SK-N-SH (cell line): ENCODE measurements at regions not wholly inside any gene's neighbourhood (a gene's known extent, or its start where the extent isn't known, plus 50 kb on each side); places are given as distances from the start of the nearest gene placed in this dataset.

Experiments
- EZH2phosphoT487 ChIP-seq: fragments of 200-600 bp; sonication (generic); IDR thresholded peaks from 2 replicates; pipeline ENCODE4 v1.6.1; 2017; ENCODE audit warnings: low read depth, mixed run types, mild to moderate bottlenecking, antibody characterized with exemption, moderate library complexity, borderline replicate concordance
- POLR2AphosphoS5 ChIP-seq: IDR thresholded peaks from 2 replicates; pipeline ENCODE4 v1.6.1; 2012; ENCODE audit warnings: low read depth, low read length
- RAD21 ChIP-seq: IDR thresholded peaks from 2 replicates; pipeline ENCODE4 v1.6.1; 2012; ENCODE audit warnings: mild to moderate bottlenecking, low read length
- RFX5 ChIP-seq: IDR thresholded peaks from 2 replicates; pipeline ENCODE4 v1.6.1; 2012; ENCODE audit warnings: mild to moderate bottlenecking, improper control_type of control experiment, low read length
- SIN3A ChIP-seq: IDR thresholded peaks from 2 replicates; pipeline ENCODE4 v1.6.1; 2012; ENCODE audit warnings: low read depth, mild to moderate bottlenecking, low read length, moderate library complexity, borderline replicate concordance
- SMC3 ChIP-seq: IDR thresholded peaks from 2 replicates; pipeline ENCODE4 v1.6.1; 2012; ENCODE audit warnings: low read depth, low read length, improper control_type of control experiment
- YY1 ChIP-seq: IDR thresholded peaks from 2 replicates; pipeline ENCODE4 v1.4.0; 2012; ENCODE audit warnings: low read depth, mild to moderate bottlenecking
- TF ChIP-seq, protein P1 (sequence below): fragments of 200-600 bp; sonication (generic); IDR thresholded peaks from 2 replicates; pipeline ENCODE4 v1.6.1; 2017; ENCODE audit warnings: antibody characterized with exemption, mild to moderate bottlenecking, moderate library complexity
- TF ChIP-seq, protein P2 (sequence below): IDR thresholded peaks from 2 replicates; pipeline ENCODE4 v1.4.0; 2012; ENCODE audit warnings: low read depth
- TF ChIP-seq, protein P3 (sequence below): IDR thresholded peaks from 2 replicates; pipeline ENCODE4 v1.6.1; 2012; ENCODE audit warnings: mild to moderate bottlenecking, low read depth, low read length, moderate library complexity

DNA sequence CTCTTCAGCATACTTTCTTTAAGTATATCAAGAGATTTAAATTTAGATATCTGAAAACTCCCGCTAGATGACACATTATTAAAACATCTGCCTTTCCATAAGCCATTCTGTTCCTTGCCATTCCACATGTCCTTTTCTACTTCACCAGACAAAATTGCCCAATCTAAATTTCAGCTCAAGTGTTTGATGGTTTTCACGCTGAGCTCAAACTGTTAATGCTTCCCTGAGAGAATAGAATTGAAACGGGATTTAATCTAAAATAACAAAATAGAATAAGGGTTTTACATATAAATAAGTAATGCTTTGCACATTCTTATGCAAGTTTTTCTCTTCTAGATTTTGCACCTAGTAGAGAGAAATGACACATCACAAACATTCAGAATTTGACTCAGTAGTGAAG is 764.5 kb upstream of the TENM3 start:
- TF ChIP-seq, protein P1, sequence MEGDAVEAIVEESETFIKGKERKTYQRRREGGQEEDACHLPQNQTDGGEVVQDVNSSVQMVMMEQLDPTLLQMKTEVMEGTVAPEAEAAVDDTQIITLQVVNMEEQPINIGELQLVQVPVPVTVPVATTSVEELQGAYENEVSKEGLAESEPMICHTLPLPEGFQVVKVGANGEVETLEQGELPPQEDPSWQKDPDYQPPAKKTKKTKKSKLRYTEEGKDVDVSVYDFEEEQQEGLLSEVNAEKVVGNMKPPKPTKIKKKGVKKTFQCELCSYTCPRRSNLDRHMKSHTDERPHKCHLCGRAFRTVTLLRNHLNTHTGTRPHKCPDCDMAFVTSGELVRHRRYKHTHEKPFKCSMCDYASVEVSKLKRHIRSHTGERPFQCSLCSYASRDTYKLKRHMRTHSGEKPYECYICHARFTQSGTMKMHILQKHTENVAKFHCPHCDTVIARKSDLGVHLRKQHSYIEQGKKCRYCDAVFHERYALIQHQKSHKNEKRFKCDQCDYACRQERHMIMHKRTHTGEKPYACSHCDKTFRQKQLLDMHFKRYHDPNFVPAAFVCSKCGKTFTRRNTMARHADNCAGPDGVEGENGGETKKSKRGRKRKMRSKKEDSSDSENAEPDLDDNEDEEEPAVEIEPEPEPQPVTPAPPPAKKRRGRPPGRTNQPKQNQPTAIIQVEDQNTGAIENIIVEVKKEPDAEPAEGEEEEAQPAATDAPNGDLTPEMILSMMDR = no peak
- no peak for TF ChIP-seq RAD21
- no peak for TF ChIP-seq POLR2AphosphoS5
- no peak for TF ChIP-seq SIN3A
- TF ChIP-seq, protein P2, sequence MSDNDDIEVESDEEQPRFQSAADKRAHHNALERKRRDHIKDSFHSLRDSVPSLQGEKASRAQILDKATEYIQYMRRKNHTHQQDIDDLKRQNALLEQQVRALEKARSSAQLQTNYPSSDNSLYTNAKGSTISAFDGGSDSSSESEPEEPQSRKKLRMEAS = no peak
- TF ChIP-seq, protein P3, sequence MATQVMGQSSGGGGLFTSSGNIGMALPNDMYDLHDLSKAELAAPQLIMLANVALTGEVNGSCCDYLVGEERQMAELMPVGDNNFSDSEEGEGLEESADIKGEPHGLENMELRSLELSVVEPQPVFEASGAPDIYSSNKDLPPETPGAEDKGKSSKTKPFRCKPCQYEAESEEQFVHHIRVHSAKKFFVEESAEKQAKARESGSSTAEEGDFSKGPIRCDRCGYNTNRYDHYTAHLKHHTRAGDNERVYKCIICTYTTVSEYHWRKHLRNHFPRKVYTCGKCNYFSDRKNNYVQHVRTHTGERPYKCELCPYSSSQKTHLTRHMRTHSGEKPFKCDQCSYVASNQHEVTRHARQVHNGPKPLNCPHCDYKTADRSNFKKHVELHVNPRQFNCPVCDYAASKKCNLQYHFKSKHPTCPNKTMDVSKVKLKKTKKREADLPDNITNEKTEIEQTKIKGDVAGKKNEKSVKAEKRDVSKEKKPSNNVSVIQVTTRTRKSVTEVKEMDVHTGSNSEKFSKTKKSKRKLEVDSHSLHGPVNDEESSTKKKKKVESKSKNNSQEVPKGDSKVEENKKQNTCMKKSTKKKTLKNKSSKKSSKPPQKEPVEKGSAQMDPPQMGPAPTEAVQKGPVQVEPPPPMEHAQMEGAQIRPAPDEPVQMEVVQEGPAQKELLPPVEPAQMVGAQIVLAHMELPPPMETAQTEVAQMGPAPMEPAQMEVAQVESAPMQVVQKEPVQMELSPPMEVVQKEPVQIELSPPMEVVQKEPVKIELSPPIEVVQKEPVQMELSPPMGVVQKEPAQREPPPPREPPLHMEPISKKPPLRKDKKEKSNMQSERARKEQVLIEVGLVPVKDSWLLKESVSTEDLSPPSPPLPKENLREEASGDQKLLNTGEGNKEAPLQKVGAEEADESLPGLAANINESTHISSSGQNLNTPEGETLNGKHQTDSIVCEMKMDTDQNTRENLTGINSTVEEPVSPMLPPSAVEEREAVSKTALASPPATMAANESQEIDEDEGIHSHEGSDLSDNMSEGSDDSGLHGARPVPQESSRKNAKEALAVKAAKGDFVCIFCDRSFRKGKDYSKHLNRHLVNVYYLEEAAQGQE = no peak
- no peak for TF ChIP-seq EZH2phosphoT487
- TF ChIP-seq SMC3 = no peak
- no peak for TF ChIP-seq YY1
- no peak for TF ChIP-seq RFX5
